ENCODE measurements at regions not wholly inside any gene's neighbourhood (a gene's known extent, or its start where the extent isn't known, plus 50 kb on each side); places are given as distances from the start of the nearest gene placed in this dataset.

- no peak for TF ChIP-seq STAT1 (IDR thresholded peaks at IDR 0.05; ENCODE audit: unreplicated experiment)
- no peak for TF ChIP-seq POLR2AphosphoS5 (IDR thresholded peaks at IDR 0.05; ENCODE audit: low read depth)
- no peak for TF ChIP-seq EZH2 (IDR thresholded peaks at IDR 0.05; ENCODE audit: low read depth, unreplicated experiment)
- no peak for TF ChIP-seq NANOG (IDR thresholded peaks at IDR 0.05; ENCODE audit: borderline replicate concordance)
- TF ChIP-seq ZNF331 (CRISPR knock-in tag; IDR thresholded peaks at IDR 0.05; ENCODE audit: low read depth), result no peak
- TF ChIP-seq, protein P1, sequence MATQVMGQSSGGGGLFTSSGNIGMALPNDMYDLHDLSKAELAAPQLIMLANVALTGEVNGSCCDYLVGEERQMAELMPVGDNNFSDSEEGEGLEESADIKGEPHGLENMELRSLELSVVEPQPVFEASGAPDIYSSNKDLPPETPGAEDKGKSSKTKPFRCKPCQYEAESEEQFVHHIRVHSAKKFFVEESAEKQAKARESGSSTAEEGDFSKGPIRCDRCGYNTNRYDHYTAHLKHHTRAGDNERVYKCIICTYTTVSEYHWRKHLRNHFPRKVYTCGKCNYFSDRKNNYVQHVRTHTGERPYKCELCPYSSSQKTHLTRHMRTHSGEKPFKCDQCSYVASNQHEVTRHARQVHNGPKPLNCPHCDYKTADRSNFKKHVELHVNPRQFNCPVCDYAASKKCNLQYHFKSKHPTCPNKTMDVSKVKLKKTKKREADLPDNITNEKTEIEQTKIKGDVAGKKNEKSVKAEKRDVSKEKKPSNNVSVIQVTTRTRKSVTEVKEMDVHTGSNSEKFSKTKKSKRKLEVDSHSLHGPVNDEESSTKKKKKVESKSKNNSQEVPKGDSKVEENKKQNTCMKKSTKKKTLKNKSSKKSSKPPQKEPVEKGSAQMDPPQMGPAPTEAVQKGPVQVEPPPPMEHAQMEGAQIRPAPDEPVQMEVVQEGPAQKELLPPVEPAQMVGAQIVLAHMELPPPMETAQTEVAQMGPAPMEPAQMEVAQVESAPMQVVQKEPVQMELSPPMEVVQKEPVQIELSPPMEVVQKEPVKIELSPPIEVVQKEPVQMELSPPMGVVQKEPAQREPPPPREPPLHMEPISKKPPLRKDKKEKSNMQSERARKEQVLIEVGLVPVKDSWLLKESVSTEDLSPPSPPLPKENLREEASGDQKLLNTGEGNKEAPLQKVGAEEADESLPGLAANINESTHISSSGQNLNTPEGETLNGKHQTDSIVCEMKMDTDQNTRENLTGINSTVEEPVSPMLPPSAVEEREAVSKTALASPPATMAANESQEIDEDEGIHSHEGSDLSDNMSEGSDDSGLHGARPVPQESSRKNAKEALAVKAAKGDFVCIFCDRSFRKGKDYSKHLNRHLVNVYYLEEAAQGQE (IDR thresholded peaks at IDR 0.05; ENCODE audit: unreplicated experiment), result no peak
- no peak for TF ChIP-seq ZNF114 (CRISPR knock-in tag; IDR thresholded peaks at IDR 0.05)
Measured at GRCh38 chr3:193773266-193774220, 180.5 kb downstream of the OPA1 start (continued).

DNA sequence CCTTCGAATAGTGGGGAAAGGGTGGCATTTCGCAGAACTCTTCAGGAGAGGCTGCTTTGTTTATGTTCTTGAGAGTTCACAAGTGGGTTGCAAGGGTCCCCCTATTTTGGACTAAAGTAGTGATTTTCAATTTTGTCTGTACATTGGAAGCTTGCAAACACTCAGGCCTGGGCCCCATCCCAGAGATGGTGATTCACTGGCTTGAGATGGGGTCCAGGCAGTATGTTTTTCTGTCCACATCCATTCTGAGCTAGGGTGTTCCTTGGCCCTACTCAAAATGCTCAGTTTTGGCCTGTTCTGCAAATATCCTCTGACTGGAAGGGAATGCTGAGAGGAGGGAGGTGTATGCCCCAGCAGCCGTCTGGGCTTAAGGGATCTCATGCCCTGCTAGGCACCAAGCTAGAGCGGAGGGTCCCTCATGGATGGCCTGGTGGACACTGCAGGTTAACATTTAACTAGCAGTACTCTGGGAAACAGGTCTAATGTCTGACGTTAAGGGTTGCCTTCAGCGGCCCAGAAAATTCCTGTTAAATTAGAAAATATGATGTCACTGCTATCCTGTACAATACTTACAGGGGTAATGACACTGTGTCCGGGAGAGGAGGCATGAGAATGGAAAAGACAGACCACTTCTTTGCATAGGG lies 181.4 kb downstream of the OPA1 start:
- ATAC-seq, result no peak
- H3F3A ChIP-seq (replicated peaks; ENCODE audit: low read depth), result peaks cover 12% of the 10 kb centered on the region; the same call in 1 of the 2 replicates

More for the DNA sequence above, 181.4 kb downstream of the OPA1 start:
- Histone ChIP-seq H3K4me3 (no peak overlapping the region), H3K27me3 (ENCODE audit: insufficient read depth) (peaks cover 52% of the 10 kb centered on the region), H3K9me2 (ENCODE audit: insufficient read depth) (no peaks in the 10 kb centered on the region), H3K27ac (ENCODE audit: low read depth) (no peak overlapping the region), H3K79me2 (replicated peaks; ENCODE audit: insufficient read depth) (no peaks in the 10 kb centered on the region), H3K36me3 (ENCODE audit: insufficient read depth) (no peaks in the 10 kb centered on the region; the same call in 1 of the 2 replicates), H4K20me1 (replicated peaks; ENCODE audit: insufficient read depth) (no peaks in the 10 kb centered on the region), H3K4me2 (peak overlapping the region; percentile 20; the same call in 1 of the 2 replicates), H2AFZ (no peak overlapping the region), H3K4me1 (ENCODE audit: insufficient read depth) (peaks cover 32% of the 10 kb centered on the region)
- Mint-ChIP-seq H3K27ac (no peak overlapping the region), H3K9me3 (peaks cover 11% of the 10 kb centered on the region; the same call in 2 of the 3 replicates), H3K4me1 (peaks cover 54% of the 10 kb centered on the region), H3K27me3 (ENCODE audit: insufficient read depth, low read depth, poor library complexity) (peaks cover 11% of the 10 kb centered on the region), H3K36me3 (ENCODE audit: low read depth) (peaks cover 8% of the 10 kb centered on the region; the same call in 1 of the 3 replicates), H3K4me3 (no peak overlapping the region; the same call in 2 of the 3 replicates)
- DNase-seq (ENCODE audit: low spot score), result no peak
- TF ChIP-seq, protein P2, sequence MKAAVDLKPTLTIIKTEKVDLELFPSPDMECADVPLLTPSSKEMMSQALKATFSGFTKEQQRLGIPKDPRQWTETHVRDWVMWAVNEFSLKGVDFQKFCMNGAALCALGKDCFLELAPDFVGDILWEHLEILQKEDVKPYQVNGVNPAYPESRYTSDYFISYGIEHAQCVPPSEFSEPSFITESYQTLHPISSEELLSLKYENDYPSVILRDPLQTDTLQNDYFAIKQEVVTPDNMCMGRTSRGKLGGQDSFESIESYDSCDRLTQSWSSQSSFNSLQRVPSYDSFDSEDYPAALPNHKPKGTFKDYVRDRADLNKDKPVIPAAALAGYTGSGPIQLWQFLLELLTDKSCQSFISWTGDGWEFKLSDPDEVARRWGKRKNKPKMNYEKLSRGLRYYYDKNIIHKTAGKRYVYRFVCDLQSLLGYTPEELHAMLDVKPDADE (IDR thresholded peaks at IDR 0.05), result no peak
- TF ChIP-seq CREB1 (CRISPR knock-in tag; IDR thresholded peaks at IDR 0.05; ENCODE audit: low read depth) (no peak), NANOG (IDR thresholded peaks at IDR 0.05; ENCODE audit: borderline replicate concordance) (no peak), CTCF (conservative IDR thresholded peaks at IDR 0.05; ENCODE audit: low read depth in 2 of 2) (no peak), ZNF114 (CRISPR knock-in tag; IDR thresholded peaks at IDR 0.05) (no peak), STAT1 (IDR thresholded peaks at IDR 0.05; ENCODE audit: unreplicated experiment) (no peak)
